ENCODE measurements at regions not wholly inside any gene's neighbourhood (a gene's known extent, or its start where the extent isn't known, plus 50 kb on each side); places are given as distances from the start of the nearest gene placed in this dataset.

GRCh38 chr1:106226550-106226949, 829.9 kb upstream of the PRMT6 start:
- no peak overlapping the region for H3K27ac ChIP-seq (ENCODE audit: low read length)
- no peaks in the 10 kb centered on the region for H3K27me3 ChIP-seq (ENCODE audit: low read length)
- H3K9me2 ChIP-seq (replicated peaks; ENCODE audit: insufficient read depth, low read length): no peaks in the 10 kb centered on the region; the same call in 1 of the 2 replicates
- no peak overlapping the region for H3K4me3 ChIP-seq (ENCODE audit: low read length)
- no peak overlapping the region for H3K9ac ChIP-seq (ENCODE audit: low read length)
- H3K36me3 ChIP-seq (ENCODE audit: insufficient read depth, low read length): no peaks in the 10 kb centered on the region
- H3K4me2 ChIP-seq (ENCODE audit: low read depth, low read length, poor library complexity, severe bottlenecking): no peak overlapping the region
- peaks cover 5% of the 10 kb centered on the region; the same call in 1 of the 2 replicates for H3K9me3 ChIP-seq (ENCODE audit: low read length)
- H2AFZ ChIP-seq (ENCODE audit: low read length): no peak overlapping the region
- H4K20me1 ChIP-seq (ENCODE audit: insufficient read depth, low read depth, low read length): no peaks in the 10 kb centered on the region
- no peaks in the 10 kb centered on the region for H3K79me2 ChIP-seq (ENCODE audit: low read length)
- H3K4me1 ChIP-seq (ENCODE audit: low read length): no peaks in the 10 kb centered on the region
- DNase-seq: no peak

GRCh38 chr1:106232128-106232527, 824.3 kb upstream of the PRMT6 start:
- no peak overlapping the region for H3K27ac ChIP-seq (ENCODE audit: low read length)
- H3K27me3 ChIP-seq (ENCODE audit: low read length): no peaks in the 10 kb centered on the region
- H3K36me3 ChIP-seq (ENCODE audit: insufficient read depth, low read length): no peaks in the 10 kb centered on the region
- no peak overlapping the region for H2AFZ ChIP-seq (ENCODE audit: low read length)
- H3K4me1 ChIP-seq (ENCODE audit: low read length): no peaks in the 10 kb centered on the region
- H3K9ac ChIP-seq (ENCODE audit: low read length): no peak overlapping the region
- no peak overlapping the region for H3K4me3 ChIP-seq (ENCODE audit: low read length)
- no peaks in the 10 kb centered on the region; the same call in 1 of the 2 replicates for H3K9me2 ChIP-seq (replicated peaks; ENCODE audit: insufficient read depth, low read length)
- no peak overlapping the region for H3K4me2 ChIP-seq (ENCODE audit: low read depth, low read length, poor library complexity, severe bottlenecking)
- no peak for DNase-seq
- peaks cover 10% of the 10 kb centered on the region for H3K9me3 ChIP-seq (ENCODE audit: low read length)
- no peaks in the 10 kb centered on the region for H4K20me1 ChIP-seq (ENCODE audit: insufficient read depth, low read depth, low read length)
- no peaks in the 10 kb centered on the region for H3K79me2 ChIP-seq (ENCODE audit: low read length)

DNA sequence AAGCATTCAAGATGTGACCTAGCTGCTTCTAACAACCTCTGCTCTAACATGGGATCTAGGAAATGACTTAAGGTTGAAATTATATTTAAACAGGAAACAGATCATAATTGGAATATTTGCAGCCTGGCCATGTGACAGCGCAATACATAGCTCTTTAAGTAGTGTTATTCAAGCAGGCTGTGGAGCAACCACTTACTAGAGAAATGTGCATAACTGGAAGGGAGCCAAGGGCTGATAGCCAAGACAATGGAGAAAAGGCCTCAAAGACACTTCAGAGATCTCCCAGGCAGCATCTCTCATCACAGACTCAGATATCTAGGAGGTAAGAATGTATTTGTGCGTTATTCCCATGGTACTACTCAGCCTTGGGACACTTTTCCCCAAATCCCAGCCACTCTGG, 823.0 kb upstream of the PRMT6 start:
- Histone ChIP-seq H3K9ac (ENCODE audit: low read length) (no peak overlapping the region), H3K4me1 (ENCODE audit: low read length) (no peaks in the 10 kb centered on the region), H3K36me3 (ENCODE audit: insufficient read depth, low read length) (no peaks in the 10 kb centered on the region), H3K4me3 (ENCODE audit: low read length) (no peak overlapping the region), H3K79me2 (ENCODE audit: low read length) (no peaks in the 10 kb centered on the region), H3K27ac (ENCODE audit: low read length) (no peak overlapping the region), H2AFZ (ENCODE audit: low read length) (no peak overlapping the region), H3K9me3 (ENCODE audit: low read length) (peaks cover 20% of the 10 kb centered on the region), H4K20me1 (ENCODE audit: insufficient read depth, low read depth, low read length) (no peaks in the 10 kb centered on the region), H3K9me2 (replicated peaks; ENCODE audit: insufficient read depth, low read length) (no peaks in the 10 kb centered on the region), H3K27me3 (ENCODE audit: low read length) (no peaks in the 10 kb centered on the region), H3K4me2 (ENCODE audit: low read depth, low read length, poor library complexity, severe bottlenecking) (no peak overlapping the region)
- no peak for DNase-seq

GRCh38 chr1:106249365-106249764, 807.1 kb upstream of the PRMT6 start:
- no peak for DNase-seq
- Histone ChIP-seq H3K79me2 (ENCODE audit: low read length) (no peaks in the 10 kb centered on the region), H3K27ac (ENCODE audit: low read length) (no peak overlapping the region), H3K4me1 (ENCODE audit: low read length) (no peaks in the 10 kb centered on the region), H3K4me3 (ENCODE audit: low read length) (no peak overlapping the region), H3K9ac (ENCODE audit: low read length) (no peak overlapping the region), H3K4me2 (ENCODE audit: low read depth, low read length, poor library complexity, severe bottlenecking) (no peak overlapping the region), H3K36me3 (ENCODE audit: insufficient read depth, low read length) (no peaks in the 10 kb centered on the region), H3K27me3 (ENCODE audit: low read length) (no peaks in the 10 kb centered on the region), H4K20me1 (ENCODE audit: insufficient read depth, low read depth, low read length) (no peaks in the 10 kb centered on the region), H2AFZ (ENCODE audit: low read length) (no peak overlapping the region), H3K9me3 (ENCODE audit: low read length) (peaks cover 31% of the 10 kb centered on the region), H3K9me2 (replicated peaks; ENCODE audit: insufficient read depth, low read length) (no peaks in the 10 kb centered on the region)

- Histone ChIP-seq H3K27ac (ENCODE audit: low read length) (no peak overlapping the region), H3K4me1 (ENCODE audit: low read length) (no peaks in the 10 kb centered on the region), H4K20me1 (ENCODE audit: insufficient read depth, low read depth, low read length) (no peaks in the 10 kb centered on the region), H3K4me2 (ENCODE audit: low read depth, low read length, poor library complexity, severe bottlenecking) (no peak overlapping the region), H3K79me2 (ENCODE audit: low read length) (no peaks in the 10 kb centered on the region), H3K4me3 (ENCODE audit: low read length) (no peak overlapping the region), H3K9me3 (ENCODE audit: low read length) (peaks cover 28% of the 10 kb centered on the region), H2AFZ (ENCODE audit: low read length) (no peak overlapping the region), H3K27me3 (ENCODE audit: low read length) (no peaks in the 10 kb centered on the region), H3K9me2 (replicated peaks; ENCODE audit: insufficient read depth, low read length) (no peaks in the 10 kb centered on the region), H3K36me3 (ENCODE audit: insufficient read depth, low read length) (no peaks in the 10 kb centered on the region), H3K9ac (ENCODE audit: low read length) (no peak overlapping the region)
- no peak for DNase-seq
Observed at GRCh38 chr1:106249810-106250209, 806.7 kb upstream of the PRMT6 start.

DNA sequence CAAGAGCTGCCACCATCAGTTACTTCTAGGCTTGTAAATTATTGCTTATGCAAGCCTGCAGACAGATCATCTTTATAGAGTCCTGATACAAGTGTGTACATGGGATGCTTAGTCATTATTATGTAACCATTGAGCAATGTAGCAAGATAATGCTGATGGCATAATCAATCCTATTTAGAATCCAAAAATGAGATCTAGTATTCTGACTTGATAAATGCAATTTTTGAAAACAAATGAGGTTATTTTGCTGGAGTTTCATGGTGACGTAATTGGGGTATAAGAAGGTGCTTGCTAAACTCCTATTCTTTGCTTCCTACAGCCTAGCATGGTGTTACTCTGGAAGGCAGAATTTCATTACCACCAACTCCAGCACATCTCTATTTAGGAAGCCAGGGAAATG, 801.7 kb upstream of the PRMT6 start:
- no peaks in the 10 kb centered on the region for H3K79me2 ChIP-seq (ENCODE audit: low read length)
- no peaks in the 10 kb centered on the region for H4K20me1 ChIP-seq (ENCODE audit: insufficient read depth, low read depth, low read length)
- H3K27me3 ChIP-seq (ENCODE audit: low read length): no peaks in the 10 kb centered on the region
- H3K4me3 ChIP-seq (ENCODE audit: low read length): no peak overlapping the region
- H3K9me3 ChIP-seq (ENCODE audit: low read length): peaks cover 24% of the 10 kb centered on the region
- no peak for DNase-seq
- no peaks in the 10 kb centered on the region for H3K4me1 ChIP-seq (ENCODE audit: low read length)
- no peak overlapping the region for H3K4me2 ChIP-seq (ENCODE audit: low read depth, low read length, poor library complexity, severe bottlenecking)
- no peaks in the 10 kb centered on the region for H3K9me2 ChIP-seq (replicated peaks; ENCODE audit: insufficient read depth, low read length)
- H3K9ac ChIP-seq (ENCODE audit: low read length): no peak overlapping the region
- H2AFZ ChIP-seq (ENCODE audit: low read length): no peak overlapping the region
- no peak overlapping the region for H3K27ac ChIP-seq (ENCODE audit: low read length)
- no peaks in the 10 kb centered on the region for H3K36me3 ChIP-seq (ENCODE audit: insufficient read depth, low read length)

DNA sequence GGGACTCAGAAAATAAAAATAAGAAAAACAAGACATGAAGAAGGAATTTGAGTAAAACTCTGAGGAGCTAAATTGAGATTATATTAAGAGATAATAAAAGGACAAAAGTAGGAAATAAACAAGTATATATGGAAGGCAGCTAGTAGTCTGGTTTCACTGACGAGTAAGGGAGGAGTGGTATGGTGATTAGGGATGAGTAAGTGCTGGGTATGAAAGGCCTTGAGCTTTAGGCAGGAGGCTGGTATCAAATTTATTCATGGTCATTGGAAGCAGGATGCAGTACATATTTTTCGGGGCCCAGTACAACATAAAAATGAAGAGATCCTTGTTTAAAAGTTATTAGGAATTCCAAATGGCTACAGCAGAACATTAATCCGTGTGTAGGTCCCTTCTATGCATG, 789.7 kb upstream of the PRMT6 start:
- H2AFZ ChIP-seq (ENCODE audit: low read length): no peak overlapping the region
- H3K9me3 ChIP-seq (ENCODE audit: low read length): peaks cover 49% of the 10 kb centered on the region

DNA sequence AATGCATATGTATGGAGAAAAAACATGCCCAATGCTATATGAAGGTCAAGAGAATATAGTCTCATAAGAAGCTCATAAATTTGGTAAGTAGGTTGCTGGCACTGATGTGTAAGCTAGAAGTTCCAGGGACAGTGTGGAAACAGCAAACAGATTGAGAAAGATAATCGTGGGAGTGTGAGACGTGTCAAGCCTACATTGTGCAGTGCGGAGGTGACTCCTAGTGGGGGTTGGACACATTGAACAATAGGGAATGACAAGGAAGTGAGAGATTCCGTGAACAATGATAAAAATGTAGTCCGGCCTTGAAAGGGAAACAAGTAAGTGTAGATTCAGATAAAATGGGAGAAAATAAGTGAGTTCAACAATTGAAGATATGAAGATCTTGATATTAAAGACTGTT, 788.4 kb upstream of the PRMT6 start:
- Histone ChIP-seq H3K27me3 (ENCODE audit: low read length) (no peaks in the 10 kb centered on the region), H3K4me1 (ENCODE audit: low read length) (no peaks in the 10 kb centered on the region), H3K9me3 (ENCODE audit: low read length) (peaks cover 42% of the 10 kb centered on the region), H3K27ac (ENCODE audit: low read length) (no peak overlapping the region), H3K9ac (ENCODE audit: low read length) (no peak overlapping the region), H3K4me2 (ENCODE audit: low read depth, low read length, poor library complexity, severe bottlenecking) (no peak overlapping the region), H3K79me2 (ENCODE audit: low read length) (no peaks in the 10 kb centered on the region), H3K9me2 (replicated peaks; ENCODE audit: insufficient read depth, low read length) (no peaks in the 10 kb centered on the region), H3K36me3 (ENCODE audit: insufficient read depth, low read length) (no peaks in the 10 kb centered on the region), H3K4me3 (ENCODE audit: low read length) (no peak overlapping the region), H2AFZ (ENCODE audit: low read length) (no peak overlapping the region), H4K20me1 (ENCODE audit: insufficient read depth, low read depth, low read length) (no peaks in the 10 kb centered on the region)
- DNase-seq: no peak

More for the DNA sequence above, 789.7 kb upstream of the PRMT6 start:
- no peaks in the 10 kb centered on the region for H3K4me1 ChIP-seq (ENCODE audit: low read length)
- no peak overlapping the region for H3K4me2 ChIP-seq (ENCODE audit: low read depth, low read length, poor library complexity, severe bottlenecking)
- H3K4me3 ChIP-seq (ENCODE audit: low read length): no peak overlapping the region
- no peak overlapping the region for H3K27ac ChIP-seq (ENCODE audit: low read length)
- H3K9ac ChIP-seq (ENCODE audit: low read length): no peak overlapping the region
- H3K79me2 ChIP-seq (ENCODE audit: low read length): no peaks in the 10 kb centered on the region
- no peaks in the 10 kb centered on the region for H3K27me3 ChIP-seq (ENCODE audit: low read length)
- no peaks in the 10 kb centered on the region for H4K20me1 ChIP-seq (ENCODE audit: insufficient read depth, low read depth, low read length)
- H3K9me2 ChIP-seq (replicated peaks; ENCODE audit: insufficient read depth, low read length): no peaks in the 10 kb centered on the region
- H3K36me3 ChIP-seq (ENCODE audit: insufficient read depth, low read length): no peaks in the 10 kb centered on the region
- DNase-seq: no peak

DNA sequence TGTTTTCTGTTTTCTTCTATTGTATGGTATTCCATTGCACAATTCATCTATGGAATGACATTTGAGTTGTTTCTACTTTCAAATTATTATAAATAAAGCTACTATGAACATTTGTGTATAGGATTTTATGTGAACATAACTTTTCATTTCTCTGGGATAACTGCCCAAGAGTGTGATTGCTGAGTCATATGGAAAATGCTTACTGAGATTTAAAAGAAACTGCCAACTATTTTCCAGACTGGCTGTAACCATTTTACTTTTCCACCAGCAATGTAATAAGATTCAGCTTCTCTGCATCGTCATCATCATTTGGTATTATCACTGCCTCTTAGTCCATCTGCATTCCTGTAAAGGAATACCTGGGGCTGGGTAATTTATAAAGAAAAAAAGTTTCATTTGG, 779.6 kb upstream of the PRMT6 start:
- no peaks in the 10 kb centered on the region for H3K4me1 ChIP-seq (ENCODE audit: low read length)
- H2AFZ ChIP-seq (ENCODE audit: low read length): no peak overlapping the region

More for the DNA sequence above, 779.6 kb upstream of the PRMT6 start:
- no peak overlapping the region for H3K27ac ChIP-seq (ENCODE audit: low read length)
- H3K79me2 ChIP-seq (ENCODE audit: low read length): no peaks in the 10 kb centered on the region
- H3K36me3 ChIP-seq (ENCODE audit: insufficient read depth, low read length): no peaks in the 10 kb centered on the region
- no peak overlapping the region for H3K4me3 ChIP-seq (ENCODE audit: low read length)
- H3K9me2 ChIP-seq (replicated peaks; ENCODE audit: insufficient read depth, low read length): no peaks in the 10 kb centered on the region
- no peak for DNase-seq
- H3K9me3 ChIP-seq (ENCODE audit: low read length): peaks cover 26% of the 10 kb centered on the region
- no peak overlapping the region for H3K9ac ChIP-seq (ENCODE audit: low read length)
- no peak overlapping the region for H3K4me2 ChIP-seq (ENCODE audit: low read depth, low read length, poor library complexity, severe bottlenecking)
- H4K20me1 ChIP-seq (ENCODE audit: insufficient read depth, low read depth, low read length): no peaks in the 10 kb centered on the region
- no peaks in the 10 kb centered on the region for H3K27me3 ChIP-seq (ENCODE audit: low read length)

Data from Karpas-422 (cell line).